ENCODE measurements at regions not wholly inside any gene's neighbourhood (a gene's known extent, or its start where the extent isn't known, plus 50 kb on each side); places are given as distances from the start of the nearest gene placed in this dataset.

DNA sequence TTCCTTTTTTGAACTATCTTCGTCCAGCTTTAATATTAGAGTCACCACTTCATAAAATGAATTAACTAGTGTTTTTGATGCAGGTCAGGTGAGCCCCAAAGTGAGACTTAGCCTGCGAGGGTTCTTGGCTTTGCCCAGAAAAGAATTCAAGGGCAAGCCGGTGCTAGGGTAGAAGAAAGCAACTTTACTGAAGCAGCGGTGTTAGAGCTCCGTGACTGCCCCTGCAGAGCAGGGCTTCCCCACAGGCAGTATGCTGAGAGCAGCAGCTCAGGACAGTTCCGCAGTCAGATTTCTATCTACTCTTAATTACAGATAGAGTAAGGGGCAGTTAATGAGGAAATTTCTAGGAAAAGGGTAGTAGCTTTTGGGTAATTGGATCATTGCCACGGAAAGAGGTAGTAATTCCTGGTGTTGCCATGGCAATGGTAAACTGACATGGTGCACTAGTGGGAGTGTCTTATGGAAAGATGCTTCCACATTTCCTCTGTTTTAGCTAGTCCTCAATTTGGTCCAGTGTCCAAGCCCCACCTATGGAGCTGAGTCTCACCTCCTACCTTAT, 432.2 kb upstream of the ZNF507 start:
- TF ChIP-seq ZFP3 (CRISPR knock-in tag; IDR thresholded peaks at IDR 0.05) (no peak), BACH2 (CRISPR knock-in tag; IDR thresholded peaks at IDR 0.05; ENCODE audit: borderline replicate concordance) (no peak), OSR1 (CRISPR knock-in tag; IDR thresholded peaks at IDR 0.05) (no peak), ISL1 (CRISPR knock-in tag; IDR thresholded peaks at IDR 0.05) (no peak), TCF4 (CRISPR knock-in tag; IDR thresholded peaks at IDR 0.05; ENCODE audit: borderline replicate concordance) (no peak), ZC3H10 (CRISPR knock-in tag; IDR thresholded peaks at IDR 0.05) (no peak), ZFP30 (CRISPR knock-in tag; IDR thresholded peaks at IDR 0.05) (no peak), ZNF70 (CRISPR knock-in tag; IDR thresholded peaks at IDR 0.05) (no peak), GLIS3 (CRISPR knock-in tag; IDR thresholded peaks at IDR 0.05) (no peak), CSDC2 (CRISPR knock-in tag; IDR thresholded peaks at IDR 0.05) (no peak)
- TF ChIP-seq, protein P1, sequence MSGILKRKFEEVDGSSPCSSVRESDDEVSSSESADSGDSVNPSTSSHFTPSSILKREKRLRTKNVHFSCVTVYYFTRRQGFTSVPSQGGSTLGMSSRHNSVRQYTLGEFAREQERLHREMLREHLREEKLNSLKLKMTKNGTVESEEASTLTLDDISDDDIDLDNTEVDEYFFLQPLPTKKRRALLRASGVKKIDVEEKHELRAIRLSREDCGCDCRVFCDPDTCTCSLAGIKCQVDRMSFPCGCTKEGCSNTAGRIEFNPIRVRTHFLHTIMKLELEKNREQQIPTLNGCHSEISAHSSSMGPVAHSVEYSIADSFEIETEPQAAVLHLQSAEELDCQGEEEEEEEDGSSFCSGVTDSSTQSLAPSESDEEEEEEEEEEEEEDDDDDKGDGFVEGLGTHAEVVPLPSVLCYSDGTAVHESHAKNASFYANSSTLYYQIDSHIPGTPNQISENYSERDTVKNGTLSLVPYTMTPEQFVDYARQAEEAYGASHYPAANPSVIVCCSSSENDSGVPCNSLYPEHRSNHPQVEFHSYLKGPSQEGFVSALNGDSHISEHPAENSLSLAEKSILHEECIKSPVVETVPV (CRISPR knock-in tag; IDR thresholded peaks at IDR 0.05) = no peak
- TF ChIP-seq, protein P2, sequence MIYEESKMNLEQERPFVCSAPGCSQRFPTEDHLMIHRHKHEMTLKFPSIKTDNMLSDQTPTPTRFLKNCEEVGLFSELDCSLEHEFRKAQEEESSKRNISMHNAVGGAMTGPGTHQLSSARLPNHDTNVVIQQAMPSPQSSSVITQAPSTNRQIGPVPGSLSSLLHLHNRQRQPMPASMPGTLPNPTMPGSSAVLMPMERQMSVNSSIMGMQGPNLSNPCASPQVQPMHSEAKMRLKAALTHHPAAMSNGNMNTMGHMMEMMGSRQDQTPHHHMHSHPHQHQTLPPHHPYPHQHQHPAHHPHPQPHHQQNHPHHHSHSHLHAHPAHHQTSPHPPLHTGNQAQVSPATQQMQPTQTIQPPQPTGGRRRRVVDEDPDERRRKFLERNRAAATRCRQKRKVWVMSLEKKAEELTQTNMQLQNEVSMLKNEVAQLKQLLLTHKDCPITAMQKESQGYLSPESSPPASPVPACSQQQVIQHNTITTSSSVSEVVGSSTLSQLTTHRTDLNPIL (CRISPR knock-in tag; IDR thresholded peaks at IDR 0.05; ENCODE audit: low read depth) = no peak
- ATAC-seq = no peak

DNA sequence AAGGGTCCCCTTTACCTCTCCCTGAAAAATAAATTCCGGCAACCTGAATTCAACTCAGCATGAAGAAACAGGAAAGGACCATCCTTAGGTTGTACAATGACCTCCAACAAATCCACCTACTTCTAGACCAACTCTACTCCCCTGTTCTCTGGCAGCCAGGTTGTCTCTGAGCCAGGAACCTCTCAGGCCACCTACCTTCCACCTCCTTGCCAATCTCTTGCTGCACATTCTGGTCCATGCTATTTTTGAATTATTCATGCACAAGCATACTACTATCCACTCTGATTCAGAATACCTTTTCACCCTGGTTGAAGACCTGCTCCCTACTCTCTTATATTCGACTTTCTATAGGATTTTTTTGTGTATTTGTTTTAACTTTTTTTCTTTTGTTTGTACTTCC, 415.0 kb upstream of the ZNF507 start:
- TF ChIP-seq ISL1 (CRISPR knock-in tag; IDR thresholded peaks at IDR 0.05) (no peak), GLIS3 (CRISPR knock-in tag; IDR thresholded peaks at IDR 0.05) (no peak), ZNF70 (CRISPR knock-in tag; IDR thresholded peaks at IDR 0.05) (no peak)
- no peak for ATAC-seq

DNA sequence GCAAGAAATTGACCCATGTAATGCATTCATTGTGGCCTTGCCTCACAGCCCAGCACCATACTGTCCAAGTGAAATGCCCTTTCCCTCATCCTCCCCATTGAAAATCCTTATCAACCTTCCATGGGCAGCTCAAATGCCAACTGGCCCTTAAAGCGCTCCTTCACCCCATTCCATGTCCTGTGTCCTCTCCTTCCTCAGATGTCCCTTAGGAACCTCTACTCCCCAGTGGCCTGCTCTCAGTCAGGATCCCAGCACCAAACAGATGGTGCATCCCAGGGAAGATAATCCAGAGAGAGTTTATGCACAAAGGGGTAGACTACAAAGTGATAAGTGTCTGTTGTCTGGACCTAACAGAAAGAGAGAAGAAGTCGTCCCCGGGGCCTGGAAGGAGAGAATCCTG, 407.4 kb upstream of the ZNF507 start:
- TF ChIP-seq SNAI2 (CRISPR knock-in tag; IDR thresholded peaks at IDR 0.05) (no peak), ZNF8 (CRISPR knock-in tag; IDR thresholded peaks at IDR 0.05) (no peak), CSDC2 (CRISPR knock-in tag; IDR thresholded peaks at IDR 0.05) (no peak), RARB (CRISPR knock-in tag; IDR thresholded peaks at IDR 0.05) (no peak), GLIS3 (CRISPR knock-in tag; IDR thresholded peaks at IDR 0.05) (no peak), ESRRG (CRISPR knock-in tag; IDR thresholded peaks at IDR 0.05) (no peak), ISL1 (CRISPR knock-in tag; IDR thresholded peaks at IDR 0.05) (no peak), OSR1 (CRISPR knock-in tag; IDR thresholded peaks at IDR 0.05) (no peak)
- TF ChIP-seq, protein P3, sequence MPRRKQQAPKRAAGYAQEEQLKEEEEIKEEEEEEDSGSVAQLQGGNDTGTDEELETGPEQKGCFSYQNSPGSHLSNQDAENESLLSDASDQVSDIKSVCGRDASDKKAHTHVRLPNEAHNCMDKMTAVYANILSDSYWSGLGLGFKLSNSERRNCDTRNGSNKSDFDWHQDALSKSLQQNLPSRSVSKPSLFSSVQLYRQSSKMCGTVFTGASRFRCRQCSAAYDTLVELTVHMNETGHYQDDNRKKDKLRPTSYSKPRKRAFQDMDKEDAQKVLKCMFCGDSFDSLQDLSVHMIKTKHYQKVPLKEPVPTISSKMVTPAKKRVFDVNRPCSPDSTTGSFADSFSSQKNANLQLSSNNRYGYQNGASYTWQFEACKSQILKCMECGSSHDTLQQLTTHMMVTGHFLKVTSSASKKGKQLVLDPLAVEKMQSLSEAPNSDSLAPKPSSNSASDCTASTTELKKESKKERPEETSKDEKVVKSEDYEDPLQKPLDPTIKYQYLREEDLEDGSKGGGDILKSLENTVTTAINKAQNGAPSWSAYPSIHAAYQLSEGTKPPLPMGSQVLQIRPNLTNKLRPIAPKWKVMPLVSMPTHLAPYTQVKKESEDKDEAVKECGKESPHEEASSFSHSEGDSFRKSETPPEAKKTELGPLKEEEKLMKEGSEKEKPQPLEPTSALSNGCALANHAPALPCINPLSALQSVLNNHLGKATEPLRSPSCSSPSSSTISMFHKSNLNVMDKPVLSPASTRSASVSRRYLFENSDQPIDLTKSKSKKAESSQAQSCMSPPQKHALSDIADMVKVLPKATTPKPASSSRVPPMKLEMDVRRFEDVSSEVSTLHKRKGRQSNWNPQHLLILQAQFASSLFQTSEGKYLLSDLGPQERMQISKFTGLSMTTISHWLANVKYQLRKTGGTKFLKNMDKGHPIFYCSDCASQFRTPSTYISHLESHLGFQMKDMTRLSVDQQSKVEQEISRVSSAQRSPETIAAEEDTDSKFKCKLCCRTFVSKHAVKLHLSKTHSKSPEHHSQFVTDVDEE (CRISPR knock-in tag; IDR thresholded peaks at IDR 0.05) = no peak
- TF ChIP-seq, protein P4, sequence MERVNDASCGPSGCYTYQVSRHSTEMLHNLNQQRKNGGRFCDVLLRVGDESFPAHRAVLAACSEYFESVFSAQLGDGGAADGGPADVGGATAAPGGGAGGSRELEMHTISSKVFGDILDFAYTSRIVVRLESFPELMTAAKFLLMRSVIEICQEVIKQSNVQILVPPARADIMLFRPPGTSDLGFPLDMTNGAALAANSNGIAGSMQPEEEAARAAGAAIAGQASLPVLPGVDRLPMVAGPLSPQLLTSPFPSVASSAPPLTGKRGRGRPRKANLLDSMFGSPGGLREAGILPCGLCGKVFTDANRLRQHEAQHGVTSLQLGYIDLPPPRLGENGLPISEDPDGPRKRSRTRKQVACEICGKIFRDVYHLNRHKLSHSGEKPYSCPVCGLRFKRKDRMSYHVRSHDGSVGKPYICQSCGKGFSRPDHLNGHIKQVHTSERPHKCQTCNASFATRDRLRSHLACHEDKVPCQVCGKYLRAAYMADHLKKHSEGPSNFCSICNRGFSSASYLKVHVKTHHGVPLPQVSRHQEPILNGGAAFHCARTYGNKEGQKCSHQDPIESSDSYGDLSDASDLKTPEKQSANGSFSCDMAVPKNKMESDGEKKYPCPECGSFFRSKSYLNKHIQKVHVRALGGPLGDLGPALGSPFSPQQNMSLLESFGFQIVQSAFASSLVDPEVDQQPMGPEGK (CRISPR knock-in tag; IDR thresholded peaks at IDR 0.05; ENCODE audit: borderline replicate concordance) = no peak
- no peak for ATAC-seq

DNA sequence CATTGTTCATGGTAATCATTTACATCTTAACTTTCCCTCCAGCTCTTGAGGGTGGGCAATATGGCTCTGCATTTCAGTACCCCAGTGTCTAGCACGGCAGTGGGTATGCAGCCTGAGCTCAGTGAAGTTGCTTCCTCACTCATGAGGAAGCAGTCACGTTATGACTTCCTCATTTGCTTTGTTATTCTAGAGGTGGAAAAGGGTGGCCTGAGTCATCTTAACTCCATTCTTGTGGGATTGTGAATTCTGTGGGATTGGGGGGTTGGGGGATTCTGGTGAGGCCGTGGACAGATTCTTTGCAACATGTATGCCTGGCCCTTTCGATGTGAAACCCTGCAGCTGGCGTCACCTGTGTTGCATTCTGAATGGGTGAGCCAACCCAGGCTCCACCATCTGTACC, 406.7 kb upstream of the ZNF507 start:
- no peak for ATAC-seq
- TF ChIP-seq RARB (CRISPR knock-in tag; IDR thresholded peaks at IDR 0.05) (no peak), ZFP30 (CRISPR knock-in tag; IDR thresholded peaks at IDR 0.05) (no peak)
- TF ChIP-seq, protein P5, sequence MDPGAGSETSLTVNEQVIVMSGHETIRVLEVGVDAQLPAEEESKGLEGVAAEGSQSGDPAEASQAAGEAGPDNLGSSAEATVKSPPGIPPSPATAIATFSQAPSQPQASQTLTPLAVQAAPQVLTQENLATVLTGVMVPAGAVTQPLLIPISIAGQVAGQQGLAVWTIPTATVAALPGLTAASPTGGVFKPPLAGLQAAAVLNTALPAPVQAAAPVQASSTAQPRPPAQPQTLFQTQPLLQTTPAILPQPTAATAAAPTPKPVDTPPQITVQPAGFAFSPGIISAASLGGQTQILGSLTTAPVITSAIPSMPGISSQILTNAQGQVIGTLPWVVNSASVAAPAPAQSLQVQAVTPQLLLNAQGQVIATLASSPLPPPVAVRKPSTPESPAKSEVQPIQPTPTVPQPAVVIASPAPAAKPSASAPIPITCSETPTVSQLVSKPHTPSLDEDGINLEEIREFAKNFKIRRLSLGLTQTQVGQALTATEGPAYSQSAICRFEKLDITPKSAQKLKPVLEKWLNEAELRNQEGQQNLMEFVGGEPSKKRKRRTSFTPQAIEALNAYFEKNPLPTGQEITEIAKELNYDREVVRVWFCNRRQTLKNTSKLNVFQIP (CRISPR knock-in tag; IDR thresholded peaks at IDR 0.05; ENCODE audit: borderline replicate concordance, low read depth) = no peak
- TF ChIP-seq, protein P3 (CRISPR knock-in tag; IDR thresholded peaks at IDR 0.05) = no peak
